Osteoblast (primary cell): ENCODE measurements at regions not wholly inside any gene's neighbourhood (a gene's known extent, or its start where the extent isn't known, plus 50 kb on each side); places are given as distances from the start of the nearest gene placed in this dataset.

Experiments used
- DNase-seq: peaks from one replicate; pipeline ENCODE4 v3.0.0; 2011; ENCODE audit warnings: low spot score, mixed read lengths; ENCODE audit not compliant: insufficient read length; ENCODE audit errors: missing footprints
- H2AFZ ChIP-seq: 2 replicates; pipeline ENCODE4 v1.6.0; 2011; ENCODE audit warnings: mild to moderate bottlenecking, low read length
- H3K27ac ChIP-seq: 2 replicates; pipeline ENCODE4 v1.5.1; 2011; ENCODE audit warnings: mild to moderate bottlenecking, low read depth, low read length, moderate library complexity
- H3K27me3 ChIP-seq: 2 replicates; pipeline ENCODE4 v1.6.0; 2012; ENCODE audit warnings: mild to moderate bottlenecking, control low read depth, inconsistent platforms, low read length, moderate library complexity; ENCODE audit not compliant: insufficient read depth
- H3K36me3 ChIP-seq: 2 replicates; pipeline ENCODE4 v1.5.1; 2011; ENCODE audit warnings: mild to moderate bottlenecking, low read length, control low read depth, moderate library complexity; ENCODE audit not compliant: insufficient read depth
- H3K4me1 ChIP-seq: 2 replicates; pipeline ENCODE4 v1.5.1; 2011; ENCODE audit warnings: mild to moderate bottlenecking, low read length, control low read depth, moderate library complexity; ENCODE audit not compliant: insufficient read depth
- H3K4me2 ChIP-seq: 2 replicates; pipeline ENCODE4 v1.6.0; 2011; ENCODE audit warnings: mild to moderate bottlenecking, low read length; ENCODE audit not compliant: insufficient read depth
- H3K4me3 ChIP-seq: fragments of 200-600 bp; sonication (generic); 3 replicates; pipeline ENCODE4 v1.5.1; 2012; ENCODE audit warnings: mild to moderate bottlenecking, low read length, inconsistent platforms; ENCODE audit not compliant: insufficient read depth
- H3K79me2 ChIP-seq: 2 replicates; pipeline ENCODE4 v1.6.0; 2012; ENCODE audit warnings: mild to moderate bottlenecking, low read length, control low read depth, inconsistent platforms; ENCODE audit not compliant: insufficient read depth
- H3K9me3 ChIP-seq: 2 replicates; pipeline ENCODE4 v1.5.1; 2011; ENCODE audit warnings: low read depth, low read length, control low read depth
- H4K20me1 ChIP-seq: 2 replicates; pipeline ENCODE4 v1.6.0; 2012; ENCODE audit warnings: mild to moderate bottlenecking, low read length, control low read depth; ENCODE audit not compliant: insufficient read depth
- TF ChIP-seq, protein P1 (sequence below): IDR thresholded peaks from 2 replicates; pipeline ENCODE4 v1.5.1; 2011; ENCODE audit warnings: mild to moderate bottlenecking, low read depth, low read length, moderate library complexity; ENCODE audit errors: extremely low read depth

DNA sequence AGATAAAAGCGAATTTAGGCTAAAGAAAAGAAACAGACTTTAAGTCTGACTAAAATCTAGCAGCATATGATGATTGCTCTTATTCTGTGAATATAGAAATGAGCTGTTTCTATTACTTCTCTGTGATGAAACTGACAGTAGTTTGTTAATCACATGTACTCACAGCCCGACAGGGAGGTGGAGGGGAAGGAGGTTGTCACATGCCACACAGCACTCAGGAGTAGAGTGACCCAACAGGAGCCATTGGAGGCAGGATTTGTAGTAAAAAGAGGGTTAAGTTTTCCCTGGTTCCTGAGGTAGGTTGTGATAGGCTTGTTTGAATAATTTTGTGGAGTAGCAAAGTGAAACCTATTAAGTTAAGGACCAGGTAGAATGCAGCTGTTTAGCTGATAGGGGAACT is 495.9 kb downstream of the CENPC start:
- no peak for DNase-seq
- no peak overlapping the region for H3K4me2 ChIP-seq
- H3K27me3 ChIP-seq: no peaks in the 10 kb centered on the region
- no peaks in the 10 kb centered on the region for H3K4me1 ChIP-seq
- H3K27ac ChIP-seq: no peak overlapping the region
- TF ChIP-seq, protein P1, sequence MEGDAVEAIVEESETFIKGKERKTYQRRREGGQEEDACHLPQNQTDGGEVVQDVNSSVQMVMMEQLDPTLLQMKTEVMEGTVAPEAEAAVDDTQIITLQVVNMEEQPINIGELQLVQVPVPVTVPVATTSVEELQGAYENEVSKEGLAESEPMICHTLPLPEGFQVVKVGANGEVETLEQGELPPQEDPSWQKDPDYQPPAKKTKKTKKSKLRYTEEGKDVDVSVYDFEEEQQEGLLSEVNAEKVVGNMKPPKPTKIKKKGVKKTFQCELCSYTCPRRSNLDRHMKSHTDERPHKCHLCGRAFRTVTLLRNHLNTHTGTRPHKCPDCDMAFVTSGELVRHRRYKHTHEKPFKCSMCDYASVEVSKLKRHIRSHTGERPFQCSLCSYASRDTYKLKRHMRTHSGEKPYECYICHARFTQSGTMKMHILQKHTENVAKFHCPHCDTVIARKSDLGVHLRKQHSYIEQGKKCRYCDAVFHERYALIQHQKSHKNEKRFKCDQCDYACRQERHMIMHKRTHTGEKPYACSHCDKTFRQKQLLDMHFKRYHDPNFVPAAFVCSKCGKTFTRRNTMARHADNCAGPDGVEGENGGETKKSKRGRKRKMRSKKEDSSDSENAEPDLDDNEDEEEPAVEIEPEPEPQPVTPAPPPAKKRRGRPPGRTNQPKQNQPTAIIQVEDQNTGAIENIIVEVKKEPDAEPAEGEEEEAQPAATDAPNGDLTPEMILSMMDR: no peak
- H3K36me3 ChIP-seq: no peaks in the 10 kb centered on the region
- H4K20me1 ChIP-seq: no peaks in the 10 kb centered on the region
- no peak overlapping the region for H3K4me3 ChIP-seq
- peaks cover 2% of the 10 kb centered on the region for H3K9me3 ChIP-seq
- H2AFZ ChIP-seq: no peak overlapping the region
- H3K79me2 ChIP-seq: no peaks in the 10 kb centered on the region

DNA sequence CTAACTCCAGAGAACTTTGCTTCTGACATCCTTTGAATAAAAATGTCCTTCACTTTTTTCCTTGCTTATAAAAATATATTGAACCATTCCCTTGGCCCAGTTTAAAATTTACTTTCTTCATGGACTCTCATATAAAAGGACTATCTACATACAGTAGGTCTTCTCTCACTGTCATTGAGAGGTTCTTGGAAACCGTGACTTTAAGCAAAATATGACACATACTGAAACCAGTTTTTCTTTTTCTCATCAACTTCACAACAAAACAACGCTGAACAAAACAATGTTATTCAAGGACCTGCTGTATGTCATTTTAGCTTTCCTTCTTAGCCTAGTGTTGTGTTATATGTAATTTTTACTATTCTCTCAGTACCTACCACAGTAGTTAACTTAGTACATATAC is 496.8 kb downstream of the CENPC start:
- H2AFZ ChIP-seq: no peak overlapping the region

DNA sequence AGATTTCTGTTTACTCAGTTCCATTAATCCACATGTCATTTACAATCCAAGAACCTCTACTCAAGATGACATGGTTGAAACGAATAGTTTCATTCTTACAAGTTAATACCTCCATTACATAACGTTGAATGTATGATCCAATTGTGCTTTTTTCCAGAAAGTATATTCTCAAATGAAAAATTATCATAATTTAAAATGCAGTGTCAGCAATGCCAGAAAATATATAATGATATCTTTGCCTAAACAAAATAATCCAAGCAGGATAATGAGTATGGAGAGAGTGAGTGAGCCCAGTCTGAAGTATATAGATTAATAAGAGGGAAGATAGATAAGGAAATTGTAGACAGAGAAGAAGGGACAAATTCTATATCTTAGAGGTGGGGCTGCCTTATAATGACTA is 505.0 kb downstream of the CENPC start:
- H3K4me3 ChIP-seq: no peak overlapping the region
- TF ChIP-seq, protein P1: no peak
- peaks cover 2% of the 10 kb centered on the region for H3K9me3 ChIP-seq
- no peak overlapping the region for H2AFZ ChIP-seq
- H3K4me1 ChIP-seq: no peaks in the 10 kb centered on the region
- no peaks in the 10 kb centered on the region for H3K36me3 ChIP-seq
- no peaks in the 10 kb centered on the region for H3K79me2 ChIP-seq
- DNase-seq: no peak
- H3K27me3 ChIP-seq: no peaks in the 10 kb centered on the region
- H3K27ac ChIP-seq: no peak overlapping the region
- H4K20me1 ChIP-seq: no peaks in the 10 kb centered on the region
- no peak overlapping the region for H3K4me2 ChIP-seq

More for the DNA sequence above, 496.8 kb downstream of the CENPC start:
- Histone ChIP-seq H4K20me1 (no peaks in the 10 kb centered on the region), H3K4me2 (no peak overlapping the region), H3K27ac (no peak overlapping the region), H3K27me3 (no peaks in the 10 kb centered on the region), H3K4me3 (no peak overlapping the region), H3K79me2 (no peaks in the 10 kb centered on the region), H3K4me1 (no peaks in the 10 kb centered on the region), H3K36me3 (no peaks in the 10 kb centered on the region), H3K9me3 (peaks cover 2% of the 10 kb centered on the region)
- TF ChIP-seq, protein P1: no peak
- DNase-seq: no peak

DNA sequence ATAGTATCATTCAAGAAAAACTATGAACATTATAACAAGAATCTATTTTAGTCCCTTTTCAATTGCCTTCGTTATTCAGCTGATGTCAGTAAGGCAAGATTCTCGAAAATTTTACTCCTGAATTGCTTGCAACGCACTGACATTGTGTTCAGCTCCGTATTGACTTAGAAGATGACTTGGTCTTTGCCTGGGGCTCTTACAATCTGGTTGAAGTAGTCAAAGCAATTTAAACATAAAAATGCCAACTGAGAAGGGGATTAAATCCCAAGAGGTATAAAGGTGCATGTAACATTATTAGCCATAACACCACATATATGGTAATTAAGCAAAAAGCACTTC is 507.1 kb downstream of the CENPC start:
- Histone ChIP-seq H3K4me1 (no peaks in the 10 kb centered on the region), H3K9me3 (peaks cover 2% of the 10 kb centered on the region), H3K36me3 (no peaks in the 10 kb centered on the region), H3K79me2 (no peaks in the 10 kb centered on the region), H3K27me3 (no peaks in the 10 kb centered on the region), H3K4me2 (no peak overlapping the region), H2AFZ (no peak overlapping the region), H4K20me1 (no peaks in the 10 kb centered on the region), H3K4me3 (no peak overlapping the region), H3K27ac (no peak overlapping the region)
- TF ChIP-seq, protein P1: no peak
- no peak for DNase-seq
